ENCODE measurements at regions not wholly inside any gene's neighbourhood (a gene's known extent, or its start where the extent isn't known, plus 50 kb on each side); places are given as distances from the start of the nearest gene placed in this dataset.

GRCh38 chr2:153189091-153189888, 289.3 kb downstream of the RPRM start:
- DNase-seq = no peak

GRCh38 chr2:153179808-153180207, 298.8 kb downstream of the RPRM start:
- no peak for DNase-seq

DNA sequence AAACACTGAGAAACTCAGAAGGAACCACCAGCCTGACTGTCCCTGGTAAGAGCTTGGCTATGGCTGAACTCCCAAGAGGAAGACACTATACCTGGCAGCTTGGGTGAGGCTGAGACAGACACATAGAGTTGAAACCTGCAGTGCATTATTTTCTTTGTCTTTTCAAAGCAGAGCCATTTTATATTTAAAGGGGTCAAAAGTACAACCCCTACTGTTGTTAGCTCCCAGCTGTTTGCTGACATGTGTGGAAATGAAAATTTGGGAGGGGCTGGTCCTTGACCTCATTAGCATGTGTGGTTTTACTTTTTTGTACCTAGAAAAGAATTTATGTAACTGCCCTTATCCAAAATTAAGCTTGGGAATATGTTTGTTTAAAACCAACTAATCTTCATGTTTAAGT, 309.0 kb downstream of the RPRM start:
- no peak for DNase-seq

DNA sequence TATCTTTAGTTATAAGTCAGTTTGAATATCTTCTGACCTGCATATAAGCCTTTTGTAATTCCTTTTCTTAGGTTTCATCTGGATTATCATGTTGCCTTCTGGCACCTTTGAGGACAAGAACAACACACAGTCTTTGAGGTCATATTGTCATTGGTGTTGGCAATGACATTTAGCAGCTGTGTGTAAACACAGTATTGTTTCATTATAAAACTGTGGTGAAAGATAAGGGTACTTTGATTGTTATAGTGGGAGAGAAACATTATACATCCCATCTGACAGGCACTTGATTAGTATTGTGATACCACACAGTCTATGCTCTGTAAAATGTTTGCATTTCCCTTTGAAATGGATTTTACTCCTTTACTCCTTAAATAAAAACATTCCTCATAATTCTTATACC, 313.5 kb downstream of the RPRM start:
- DNase-seq = no peak

DNA sequence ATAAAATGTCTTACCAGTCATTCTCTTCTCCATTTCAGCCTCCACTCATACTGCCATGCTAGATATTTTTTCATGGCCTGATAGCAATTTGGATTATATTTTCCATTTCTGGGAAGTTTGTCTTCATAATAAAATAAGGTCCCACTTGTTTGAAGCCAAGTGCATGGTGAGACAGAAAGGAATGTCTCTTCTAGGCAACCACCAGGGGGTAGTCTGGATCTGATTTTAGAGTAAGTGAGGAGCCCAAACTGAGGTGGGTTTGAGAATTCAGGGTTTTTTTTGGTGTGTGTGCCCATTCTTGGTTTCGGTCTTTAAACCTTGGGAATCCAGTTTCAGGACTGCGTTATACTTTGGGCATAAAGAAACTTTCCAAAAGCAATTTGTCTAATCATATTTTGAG, 315.5 kb downstream of the RPRM start:
- no peak for DNase-seq

- no peak for DNase-seq
Observed at GRCh38 chr2:153156743-153157142, 321.8 kb downstream of the RPRM start.

- DNase-seq = no peak
Observed at GRCh38 chr2:153152036-153152435, 326.5 kb downstream of the RPRM start.

DNA sequence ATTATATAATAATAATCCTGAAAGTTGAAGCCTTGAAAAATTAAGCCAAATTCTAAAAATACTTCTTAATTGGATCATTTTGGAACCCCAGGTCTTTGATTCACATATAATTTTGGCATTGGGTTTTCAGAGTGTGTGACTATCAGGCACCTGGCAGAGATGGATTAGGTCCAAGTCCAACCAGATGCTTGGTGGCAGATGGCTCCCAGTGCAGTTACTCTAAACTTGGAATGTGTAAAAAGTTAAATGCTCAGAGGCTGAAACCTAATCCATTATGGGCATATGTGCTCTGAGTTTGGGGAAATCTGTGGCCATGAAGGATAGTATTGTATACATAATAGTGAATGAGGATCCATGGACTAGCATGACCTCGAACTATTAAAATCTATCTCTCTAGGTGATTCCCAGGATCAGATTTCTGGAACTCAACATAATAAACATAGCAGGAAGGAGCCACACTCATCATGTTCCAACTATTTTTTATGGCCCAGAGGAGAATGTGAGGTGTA, 333.0 kb downstream of the RPRM start:
- no peak for DNase-seq

- no peak for DNase-seq
Observed at GRCh38 chr2:153143540-153143939, 335.0 kb downstream of the RPRM start.

DNA sequence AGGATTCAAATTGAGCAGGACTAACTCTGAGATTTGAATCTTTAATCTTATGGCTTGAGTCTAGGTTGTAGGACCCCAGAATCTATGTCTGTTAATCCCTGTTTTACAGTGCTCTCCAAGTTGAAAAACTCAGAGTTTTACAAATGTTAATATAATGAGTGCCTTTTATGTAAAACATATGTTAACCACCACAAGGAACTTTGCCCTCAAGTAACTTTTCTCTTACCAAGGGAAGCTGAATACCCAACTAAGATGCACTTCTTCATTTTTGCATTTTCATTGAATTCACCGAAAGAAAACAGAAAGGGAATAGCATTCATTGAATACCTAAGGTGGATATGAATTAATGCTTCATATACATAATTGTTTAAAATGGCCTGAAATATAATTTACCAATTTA, 338.1 kb downstream of the RPRM start:
- DNase-seq = no peak

DNA sequence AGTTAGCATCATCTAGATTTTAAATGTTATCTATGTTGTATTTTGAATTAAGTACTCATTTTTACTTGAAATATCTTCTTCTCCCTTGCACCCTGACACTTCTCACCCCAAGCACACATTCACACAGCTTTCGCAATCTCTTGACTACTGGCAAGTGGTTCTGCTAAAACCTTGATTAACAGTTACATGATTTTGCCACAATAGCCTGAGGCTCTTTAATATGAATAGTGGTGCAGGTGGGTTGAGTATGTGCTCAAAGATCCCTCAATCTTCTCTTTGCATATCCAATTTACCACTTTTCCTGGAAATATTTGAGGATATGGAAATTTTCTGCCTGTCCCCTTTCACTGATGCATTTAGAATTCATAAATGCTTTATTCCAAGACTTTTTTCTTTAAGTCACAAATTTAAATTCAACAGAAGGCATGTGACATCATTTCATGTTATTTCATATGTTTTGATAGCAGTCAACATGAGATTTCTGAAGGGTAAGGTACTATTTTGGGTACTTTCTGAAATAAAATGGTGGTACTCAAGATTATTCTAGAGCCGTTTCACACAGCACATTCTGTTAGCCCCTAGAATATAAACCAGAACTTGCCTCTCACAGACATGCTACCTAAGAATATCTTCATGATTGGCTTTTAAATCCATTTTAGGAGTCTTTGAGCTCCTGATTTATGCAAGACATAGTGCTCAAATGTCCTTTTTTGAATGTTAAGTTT, 339.7 kb downstream of the RPRM start:
- no peak for DNase-seq

DNA sequence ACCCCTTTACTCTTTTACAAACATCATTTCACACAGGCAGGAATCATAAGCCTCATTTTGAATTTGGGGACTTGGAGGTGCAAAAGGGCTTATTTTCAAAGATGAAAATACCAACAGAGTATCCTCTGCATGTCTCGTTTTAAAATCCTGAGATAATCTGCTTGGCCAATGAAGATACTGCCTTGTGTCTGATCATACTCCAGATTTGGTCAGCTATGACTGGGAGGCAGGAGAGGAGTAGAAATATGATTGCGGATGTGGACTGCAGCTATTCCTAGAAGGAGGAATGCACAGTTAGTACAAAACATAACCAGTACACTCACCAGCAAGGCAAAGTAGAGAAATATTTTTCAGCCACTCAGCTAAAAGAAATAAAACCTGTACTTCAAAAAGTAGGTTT, 342.3 kb downstream of the RPRM start:
- no peak for DNase-seq

DNA sequence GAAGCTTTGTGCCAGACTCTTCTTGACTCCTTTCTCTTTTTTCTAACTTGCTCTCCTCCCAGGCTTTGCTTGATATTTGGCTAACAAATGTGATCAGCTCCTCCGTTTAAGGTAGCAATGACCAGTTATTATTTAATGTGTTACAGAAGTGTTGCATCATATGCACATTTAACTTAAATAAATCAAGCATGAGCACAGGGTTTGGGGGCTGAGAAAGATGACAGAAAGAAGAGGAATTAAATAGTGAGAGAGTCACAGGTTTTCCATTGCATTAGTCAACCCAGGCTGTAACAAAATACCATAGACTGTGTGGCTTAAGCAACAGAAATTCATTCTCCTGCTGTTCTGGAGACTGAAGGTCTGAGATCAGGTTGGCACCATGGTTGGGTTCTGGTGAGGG, 343.8 kb downstream of the RPRM start:
- no peak for DNase-seq

DNA sequence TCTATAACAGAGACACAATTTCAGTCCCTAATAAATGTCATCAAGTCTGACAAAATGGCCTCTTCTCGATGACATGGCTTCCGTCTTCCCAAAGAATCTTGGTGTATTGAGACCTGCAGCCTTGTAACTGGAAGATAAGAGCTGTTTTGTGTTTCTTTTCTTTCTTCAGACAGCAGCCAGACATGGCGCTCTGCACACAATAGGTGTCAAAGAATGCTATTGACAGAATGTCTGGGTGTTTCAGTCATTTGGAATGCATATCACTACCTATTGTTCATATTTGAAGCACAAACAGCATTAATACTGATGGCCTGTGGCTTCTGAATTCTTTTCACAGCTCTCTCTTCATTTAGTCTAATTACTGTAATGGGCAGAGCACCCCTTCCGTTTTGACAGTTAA, 344.8 kb downstream of the RPRM start:
- DNase-seq = no peak

DNA sequence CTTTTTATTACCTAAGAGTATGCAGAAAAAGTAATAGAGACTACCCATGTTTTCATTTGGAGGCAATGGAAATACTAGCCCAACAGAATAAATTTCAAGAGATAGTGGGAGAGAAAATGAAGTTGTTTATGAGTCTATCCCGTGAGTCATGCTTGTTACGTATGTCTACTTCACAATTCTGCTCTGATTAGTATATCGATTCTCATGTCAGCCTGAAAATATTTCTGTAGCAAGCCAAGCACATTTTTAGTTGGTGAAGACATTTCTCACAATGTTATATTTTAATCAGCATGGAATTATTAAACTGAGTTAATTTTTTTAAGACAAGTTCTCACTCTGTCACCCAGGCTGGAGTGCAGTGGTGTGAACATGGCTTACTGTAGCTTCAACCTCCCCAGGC, 346.1 kb downstream of the RPRM start:
- no peak for DNase-seq

GRCh38 chr2:153115141-153115540, 363.4 kb downstream of the RPRM start:
- DNase-seq = no peak

- no peak for DNase-seq
Observed at GRCh38 chr2:153110486-153110885, 368.1 kb downstream of the RPRM start.

DNA sequence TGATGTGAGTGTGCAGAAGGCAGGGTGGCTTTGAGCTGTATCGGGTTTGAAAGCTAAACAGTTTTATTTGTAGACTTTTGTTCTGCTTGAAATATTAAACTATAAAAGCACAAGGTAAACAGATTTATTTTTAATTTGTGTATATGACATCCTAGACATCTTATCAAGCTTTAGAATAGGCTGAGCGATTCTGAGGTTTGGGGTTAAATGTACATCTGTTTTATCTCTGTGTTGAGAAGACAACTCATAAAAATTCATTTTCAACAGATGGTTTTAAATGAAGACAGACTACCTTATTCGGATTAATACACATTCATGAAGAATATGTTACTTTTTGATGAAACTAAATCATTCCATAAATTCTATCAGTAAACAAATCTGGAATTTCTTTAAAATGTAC, 368.8 kb downstream of the RPRM start:
- no peak for DNase-seq

DNA sequence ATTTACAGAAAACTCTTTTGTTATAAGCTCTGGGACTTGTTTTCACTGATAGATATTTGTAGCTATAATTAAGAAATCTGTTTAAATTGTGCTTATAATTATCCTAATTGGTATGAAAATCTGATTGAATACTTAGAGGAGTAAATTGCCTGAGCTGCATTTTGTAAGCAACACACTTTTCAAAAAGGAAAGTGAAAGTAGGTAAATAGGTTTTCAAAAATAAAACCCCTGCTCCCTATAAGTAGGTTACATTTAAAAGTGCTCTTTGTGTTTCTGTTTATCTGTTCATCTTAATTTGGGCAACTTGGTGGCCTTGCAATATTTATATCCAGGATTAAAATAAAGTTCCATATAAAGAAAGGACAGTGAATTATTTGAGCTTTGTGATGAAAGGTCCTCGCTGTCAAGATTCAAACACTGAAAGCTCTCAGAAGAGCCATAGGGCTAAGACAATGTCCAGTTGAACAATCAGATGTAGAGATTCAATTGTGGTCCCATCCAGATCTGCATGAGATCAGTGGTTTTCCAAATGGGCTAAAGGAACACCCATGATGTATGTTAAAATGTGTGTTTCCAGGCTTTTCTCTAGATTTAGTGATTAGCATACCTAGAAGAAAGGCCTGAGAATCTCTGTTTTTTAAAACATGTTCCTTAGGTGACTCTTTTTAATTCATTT, 371.6 kb downstream of the RPRM start:
- DNase-seq = no peak

GRCh38 chr2:153105829-153106578, 372.6 kb downstream of the RPRM start:
- no peak for DNase-seq

GRCh38 chr2:153101187-153101586, 377.4 kb downstream of the RPRM start:
- no peak for DNase-seq

- DNase-seq = no peak
Observed at GRCh38 chr2:153100151-153100550, 378.4 kb downstream of the RPRM start.

- DNase-seq = no peak
Observed at GRCh38 chr2:153098073-153098472, 379.7 kb downstream of the ARL6IP6 start.

Measured in stimulated activated CD4-positive, alpha-beta T cell treated with anti-CD3 and anti-CD28 coated beads, Interleukin-12 subunit alpha, Interleukin-12 subunit beta, amount 100 ng/mL, for 4 hours (primary cell).